ENCODE measurements at regions not wholly inside any gene's neighbourhood (a gene's known extent, or its start where the extent isn't known, plus 50 kb on each side); places are given as distances from the start of the nearest gene placed in this dataset.

- TF ChIP-seq POLR2AphosphoS5 (IDR thresholded peaks at IDR 0.05) (no peak), CTCF (IDR thresholded peaks at IDR 0.05) (no peak)
These were observed 420.0 kb downstream of the GADD45G start for GRCh38 chr9:90024823-90025222.
